Heart right ventricle (tissue), 16 donors: ENCODE measurements at regions not wholly inside any gene's neighbourhood (a gene's known extent, or its start where the extent isn't known, plus 50 kb on each side); places are given as distances from the start of the nearest gene placed in this dataset.
"Not testable (repeated sequence)": the region's sequence is repeated elsewhere in the genome, so short reads cannot be mapped to it uniquely, and the experiment has no call there.

ENCODE experiments used
- ATAC-seq, 8 donors: fragments of 200-7000 bp; cut with Tn5 transposase; one replicate each; pipeline ENCODE4 v1.9.1; 2020; ENCODE audit warnings: mild to moderate bottlenecking in 8 of 8, moderate library complexity in 8 of 8, moderate number of reproducible peaks in 1 of 8
- DNase-seq, 2 donors: peaks; one replicate each; pipeline ENCODE4 v3.0.0-alpha.2; 2020
- H3K27ac ChIP-seq, 10 donors: fragments of 200-600 bp; sonication (generic) in 2 of 10; one replicate each; pipeline versions ENCODE4 v1.5.0 to v1.8.0; 2020 to 2022; ENCODE audit warnings: mild to moderate bottlenecking in 3 of 10
- H3K27me3 ChIP-seq, 7 donors: fragments of 200-600 bp; one replicate each; pipeline ENCODE4 v1.8.0; 2021 to 2022; ENCODE audit warnings: mild to moderate bottlenecking in 2 of 7
- H3K36me3 ChIP-seq, 9 donors: fragments of 200-600 bp; sonication (generic) in 1 of 9; one replicate each; pipeline versions ENCODE4 v1.5.0 to v1.8.0; 2020 to 2022; ENCODE audit warnings: mild to moderate bottlenecking in 2 of 9
- H3K4me1 ChIP-seq, 9 donors: fragments of 200-600 bp; sonication (generic) in 1 of 9; one replicate each; pipeline versions ENCODE4 v1.5.0 to v1.8.0; 2020 to 2022; ENCODE audit warnings: mild to moderate bottlenecking in 4 of 9
- H3K4me3 ChIP-seq, 10 donors: fragments of 200-600 bp; sonication (generic) in 2 of 10; one replicate each; pipeline versions ENCODE4 v1.5.0 to v1.8.0; 2020 to 2022; ENCODE audit warnings: mild to moderate bottlenecking in 7 of 10, moderate library complexity in 2 of 10
- H3K9me3 ChIP-seq, 11 donors: fragments of 200-600 bp in 10 of 11; sonication (generic) in 2 of 11; one replicate each; pipeline versions ENCODE4 v1.5.0 to v1.8.0; 2013 to 2022; ENCODE audit warnings: mild to moderate bottlenecking in 2 of 11, control low read depth in 1 of 11, moderate library complexity in 1 of 11
- CTCF ChIP-seq, 9 donors: fragments of 200-600 bp; sonication (generic) in 2 of 9; IDR thresholded peaks; one replicate each; pipeline versions ENCODE4 v1.5.0 to v1.8.0; 2021 to 2022; ENCODE audit warnings: antibody characterized with exemption in 9 of 9, mild to moderate bottlenecking in 5 of 9, moderate library complexity in 1 of 9
- WGBS, 2 donors: extraction: QIAGEN DNeasy Blood & Tissue Kit; methylation state at CpG; one replicate each; pipeline ENCODE4 v1.1.7; 2013; ENCODE audit warnings: inconsistent platforms in 1 of 2; 5-methylcytosine and 5-hydroxymethylcytosine counted together
- intact Hi-C, 10 donors: fragments of 100-400 bp; cut with DNase I; formaldehyde crosslinking; loops; one replicate each; pipeline versions ENCODE4 v1.11.1 to v1.14.2; 2022
- donor health status: Arrhythmogenic right ventricular cardiomyopathy.
- donor health status: ischemic (EF 13 %, LVEDD 7.1; RV severe dilation, severe dysfunction).
- donor health status: healthy with polysubstance abuse.
- donor health status: DM: no; HTN: yes; CAD: no.
- donor health status: DM: no; HTN: no; CAD: no.
- donor health status: ischemic (EF 25% LVEDD 6.9; RV normal size, moderate dysfunction).
- donor health status: ischemic (EF 25% LVEDD 5.7; RV mildly dilated, moderate dysfunction).
- donor health status: healthy.
- donor health status: DM: yes; HTN: yes; CAD: no.
- donor health status: Ischemic cardiomyopathy.
- donor health status: ischemic (EF 35%, LVEDD 5.7; RV mildly dilated, moderate dysfunction).
- donor health status: nonischemic (EF 11% LVEDD 7.7; RV severe dilation, severe dysfunction).
- donor health status: DM: yes; HTN: yes; CAD: no.
- donor health status: PGD.
- donor health status: ischemic (EF 29% LVEDD 5.4; RV normal size, mild dysfunction).
- donor health status: nonischemic (EF 23%, LVEDD 6.1; RV moderate dilation, normal function).

- no peaks in the 10 kb centered on the region for H3K4me1 ChIP-seq
- no peaks in the 10 kb centered on the region for H3K27me3 ChIP-seq
- no peaks in the 10 kb centered on the region for H3K36me3 ChIP-seq
- no peak overlapping the region for H3K4me3 ChIP-seq
- WGBS, 2 donors: 65 to 79% methylated on average over 7 of the region's 7 CpGs
- H3K9me3 ChIP-seq: peaks cover 0 to 27% (median 3%) of the 10 kb centered on the region in 11 donors
- no peak for TF ChIP-seq CTCF (IDR thresholded peaks at IDR 0.05)
- no peak overlapping the region for H3K27ac ChIP-seq
- ATAC-seq: no peak
- DNase-seq: no peak
- intact Hi-C loops: no loop called here
Observed at GRCh38 chr5:74529101-74529500, 111.4 kb downstream of the ENC1 start.

GRCh38 chr5:74526111-74526510 is 114.4 kb downstream of the ENC1 start:
- 91 to 95% methylated on average over 1 of the region's 1 CpG for WGBS, 2 donors
- Histone ChIP-seq H3K9me3 (peaks cover 0 to 19% (median 2%) of the 10 kb centered on the region in 11 donors), H3K4me3 (no peak overlapping the region), H3K27me3 (no peaks in the 10 kb centered on the region), H3K4me1 (no peaks in the 10 kb centered on the region), H3K36me3 (no peaks in the 10 kb centered on the region), H3K27ac (no peak overlapping the region)
- intact Hi-C loops: no loop called here
- TF ChIP-seq CTCF (IDR thresholded peaks at IDR 0.05): no peak
- ATAC-seq: no peak
- DNase-seq: no peak

- not testable (repeated sequence) for ATAC-seq, DNase-seq, H3K27me3 ChIP-seq, H3K4me1 ChIP-seq, H3K36me3 ChIP-seq, H3K27ac ChIP-seq, H3K4me3 ChIP-seq
- 90 to 92% methylated on average over 3 of the region's 3 CpGs for WGBS, 2 donors
- peaks cover 0 to 19% (median 2%) of the 10 kb centered on the region in 11 donors for H3K9me3 ChIP-seq
- intact Hi-C loops: loop anchor here in 1 of 10 donors (5.0 kb wide), 1 partner anchor 708 kb away; no protein-coding TSS in a partner anchor
Observed at GRCh38 chr5:74524767-74525166, 115.8 kb downstream of the ENC1 start.

GRCh38 chr5:74523698-74524097 is 116.8 kb downstream of the ENC1 start:
- ATAC-seq, H3K4me1 ChIP-seq, H3K4me3 ChIP-seq, H3K27me3 ChIP-seq, H3K27ac ChIP-seq, DNase-seq, H3K36me3 ChIP-seq: not testable (repeated sequence)
- intact Hi-C loops: loop anchor here in 1 of 10 donors (5.0 kb wide), 1 partner anchor 709 kb away; no protein-coding TSS in a partner anchor
- 97 to 98% methylated on average over 4 of the region's 4 CpGs for WGBS, 2 donors
- peaks cover 0 to 19% (median 2%) of the 10 kb centered on the region in 11 donors for H3K9me3 ChIP-seq

- not testable (repeated sequence) for ATAC-seq, H3K27ac ChIP-seq, H3K36me3 ChIP-seq, H3K27me3 ChIP-seq, H3K4me3 ChIP-seq, DNase-seq
- H3K4me1 ChIP-seq: peaks cover 0 to 13% (median 0%) of the 10 kb centered on the region in 9 donors
- intact Hi-C loops: loop anchor here in 1 of 10 donors (5.0 kb wide), 1 partner anchor 709 kb away; no protein-coding TSS in a partner anchor
- peaks cover 0 to 19% (median 1%) of the 10 kb centered on the region in 11 donors for H3K9me3 ChIP-seq
- 98% methylated on average over 2 of the region's 2 CpGs for WGBS, 2 donors
Observed at GRCh38 chr5:74522838-74523237, 117.7 kb downstream of the ENC1 start.

- Histone ChIP-seq H3K4me3 (no peak overlapping the region), H3K36me3 (no peaks in the 10 kb centered on the region), H3K27me3 (no peaks in the 10 kb centered on the region), H3K4me1 (peaks cover 0 to 19% (median 0%) of the 10 kb centered on the region in 9 donors), H3K27ac (no peak overlapping the region), H3K9me3 (peaks cover 0 to 19% (median 0%) of the 10 kb centered on the region in 11 donors)
- DNase-seq (no peak), ATAC-seq (no peak)
- WGBS, 2 donors: 62 to 66% methylated on average over 3 of the region's 3 CpGs
- intact Hi-C loops: loop anchor here in 1 of 10 donors (5.0 kb wide), 1 partner anchor 711 kb away; no protein-coding TSS in a partner anchor
- TF ChIP-seq CTCF (IDR thresholded peaks at IDR 0.05): no peak
Observed at GRCh38 chr5:74521401-74521800, 119.1 kb downstream of the ENC1 start.
